A673 (cell line): ENCODE measurements at regions not wholly inside any gene's neighbourhood (a gene's known extent, or its start where the extent isn't known, plus 50 kb on each side); places are given as distances from the start of the nearest gene placed in this dataset.

ENCODE experiments used
- CTCF ChIP-seq: fragments of 300-800, 200-600 bp; sonication (generic); conservative IDR thresholded peaks from 2 replicates; pipeline ENCODE4 v1.5.1; 2017; ENCODE audit warnings: low read depth, mild to moderate bottlenecking, antibody characterized with exemption, low read length, moderate library complexity, mixed read lengths
- EZH2 ChIP-seq: fragments of 200-600 bp; sonication (generic); IDR thresholded peaks from 2 replicates; pipeline ENCODE4 v1.6.1; 2017; ENCODE audit warnings: borderline replicate concordance, low read depth, mild to moderate bottlenecking, mixed read lengths, antibody characterized with exemption, low read length; ENCODE audit not compliant: poor library complexity, severe bottlenecking

GRCh38 chr9:81312346-81312745 lies 377.0 kb downstream of the TLE1 start:
- TF ChIP-seq CTCF (no peak), EZH2 (no peak)
